A549 (cell line): ENCODE measurements at regions not wholly inside any gene's neighbourhood (a gene's known extent, or its start where the extent isn't known, plus 50 kb on each side); places are given as distances from the start of the nearest gene placed in this dataset.

ENCODE experiments used
- ATAC-seq, 2 experiments: fragments of 200-7000 bp in 1 of 2; fragments of >200 bp in 1 of 2; cut with Nextera tagmentation in 1 of 2; cut with Tn5 transposase in 1 of 2; 3 replicates each; pipeline versions ENCODE4 v1.8.0 to v1.9.1; 2018 to 2020; ENCODE audit warnings: mild to moderate bottlenecking in 1 of 2, moderate library complexity in 1 of 2
- CTCF ChIA-PET: fragments of 300-600 bp; sonication (Branson Sonifier 250); formaldehyde crosslinking; extraction: SDS; loops from one replicate; lab custom pipeline; 2021; ENCODE audit warnings: antibody characterized with exemption, inconsistent platforms; lab: Yijun Ruan, JAX
- POLR2A ChIA-PET: fragments of 350-600 bp; formaldehyde crosslinking; extraction: SDS; loops from one replicate; lab custom pipeline; 2021; ENCODE audit warnings: antibody characterized with exemption, inconsistent platforms; lab: Yijun Ruan, JAX
- DNase-seq, 2 experiments: peaks; one replicate each; pipeline versions ENCODE4 v3.0.0 to v3.0.0-alpha.2; 2011 to 2016; ENCODE audit warnings: low read depth in 1 of 2, low spot score in 1 of 2
- FAIRE-seq: peaks from 2 replicates; lab custom pipeline; 2011; peaks lifted over from hg19 to GRCh38; lab: Jason Lieb, UNC
- H3K27ac ChIP-seq, 2 experiments: fragments of >200 bp; sonication (Bioruptor Twin); formaldehyde crosslinking; 3 replicates each; pipeline ENCODE4 v1.5.1; 2016 to 2017
- H3K4me1 ChIP-seq: fragments of >200 bp; sonication (Bioruptor Twin); formaldehyde crosslinking; 3 replicates; pipeline ENCODE4 v1.6.1; 2016
- H3K4me2 ChIP-seq: fragments of >200 bp; sonication (Bioruptor Twin); formaldehyde crosslinking; 3 replicates; pipeline ENCODE4 v1.6.1; 2016
- H3K4me3 ChIP-seq: fragments of >200 bp; sonication (Bioruptor Twin); formaldehyde crosslinking; 3 replicates; pipeline ENCODE4 v1.5.1; 2016
- H3K9me3 ChIP-seq: fragments of >200 bp; sonication (Bioruptor Twin); formaldehyde crosslinking; 3 replicates; pipeline ENCODE4 v1.6.1; 2016
- BHLHE40 ChIP-seq: IDR thresholded peaks from 2 replicates; pipeline ENCODE4 v1.6.1; 2012; ENCODE audit warnings: low read depth, low read length, inconsistent platforms
- CEBPB ChIP-seq, 2 experiments: fragments of >200 bp in 1 of 2; sonication (Bioruptor Twin) in 1 of 2; formaldehyde crosslinking in 1 of 2; IDR thresholded peaks; 2 replicates each; pipeline ENCODE4 v1.6.1; 2012 to 2016
- EP300 ChIP-seq, 2 experiments: fragments of >200 bp; sonication (Bioruptor Twin); formaldehyde crosslinking; IDR thresholded peaks; 2 replicates in 1 of 2; 3 replicates in 1 of 2; pipeline ENCODE4 v1.6.1; 2016 to 2017
- ESRRA ChIP-seq: fragments of 150-350 bp; IDR thresholded peaks from 2 replicates; pipeline ENCODE4 v1.6.1; 2014; ENCODE audit warnings: mild to moderate bottlenecking, low read length, borderline replicate concordance
- HMGXB4 ChIP-seq: fragments of 250-450 bp; sonication (Bioruptor Pico); IDR thresholded peaks from 2 replicates; pipeline ENCODE4 v1.5.0; 2021; ENCODE audit warnings: mild to moderate bottlenecking, moderate library complexity, borderline replicate concordance
- JUN ChIP-seq, 2 experiments: fragments of >200 bp; sonication (Bioruptor Twin); formaldehyde crosslinking; IDR thresholded peaks; 2 replicates in 1 of 2; 3 replicates in 1 of 2; pipeline ENCODE4 v1.6.1; 2016 to 2017
- MAFK ChIP-seq: fragments of 450-650 bp; IDR thresholded peaks from 2 replicates; pipeline ENCODE4 v1.6.1; 2014; ENCODE audit not compliant: partially characterized antibody
- NR3C1 ChIP-seq: fragments of >200 bp; sonication (Bioruptor Twin); formaldehyde crosslinking; IDR thresholded peaks from 3 replicates; pipeline ENCODE4 v1.6.1; 2017
- POLR2A ChIP-seq: IDR thresholded peaks from 2 replicates; pipeline ENCODE4 v1.6.1; 2012; ENCODE audit warnings: mild to moderate bottlenecking, low read length
- ZNF302 ChIP-seq: fragments of 250-450 bp; sonication (Bioruptor Pico); IDR thresholded peaks from 2 replicates; pipeline ENCODE4 v1.9.0; 2021; ENCODE audit warnings: inconsistent platforms, mild to moderate bottlenecking, moderate library complexity
- WGBS: methylation state at CpG from one replicate; pipeline ENCODE4 v1.1.6; 2017; ENCODE audit errors: missing lambda C conversion rate; 5-methylcytosine and 5-hydroxymethylcytosine counted together
- TF ChIP-seq, protein P1 (sequence below): IDR thresholded peaks from 2 replicates; pipeline ENCODE4 v1.6.1; 2012
- TF ChIP-seq, protein P2 (sequence below): IDR thresholded peaks from 2 replicates; pipeline ENCODE4 v1.6.1; 2012
- TF ChIP-seq, protein P3 (sequence below): fragments of >200 bp; sonication (Bioruptor Twin); formaldehyde crosslinking; IDR thresholded peaks from 2 replicates; pipeline ENCODE4 v1.6.1; 2016
- TF ChIP-seq, protein P4 (sequence below): fragments of 200-600 bp; sonication (generic); IDR thresholded peaks from 2 replicates; pipeline ENCODE4 v1.6.1; 2016; ENCODE audit warnings: antibody characterized with exemption, mild to moderate bottlenecking, moderate library complexity

- Histone ChIP-seq H3K9me3 (no peaks in the 10 kb centered on the region), H3K4me1 (0 out of 3 replicates have a peak, but pooled peaks cover 7% of the 10 kb centered on the region), H3K27ac (no peak overlapping the region), H3K4me2 (no peak overlapping the region), H3K4me3 (no peak overlapping the region)
- FAIRE-seq (no peak), ATAC-seq (no peak), DNase-seq (no peak)
- TF ChIP-seq HMGXB4 (CRISPR knock-in tag) (no peak), EP300 (IDR thresholded peaks at IDR 0.05) (no peak), CEBPB (IDR thresholded peaks at IDR 0.05) (no peak), JUN (IDR thresholded peaks at IDR 0.05) (no peak), ESRRA (no peak)
- TF ChIP-seq, protein P1, sequence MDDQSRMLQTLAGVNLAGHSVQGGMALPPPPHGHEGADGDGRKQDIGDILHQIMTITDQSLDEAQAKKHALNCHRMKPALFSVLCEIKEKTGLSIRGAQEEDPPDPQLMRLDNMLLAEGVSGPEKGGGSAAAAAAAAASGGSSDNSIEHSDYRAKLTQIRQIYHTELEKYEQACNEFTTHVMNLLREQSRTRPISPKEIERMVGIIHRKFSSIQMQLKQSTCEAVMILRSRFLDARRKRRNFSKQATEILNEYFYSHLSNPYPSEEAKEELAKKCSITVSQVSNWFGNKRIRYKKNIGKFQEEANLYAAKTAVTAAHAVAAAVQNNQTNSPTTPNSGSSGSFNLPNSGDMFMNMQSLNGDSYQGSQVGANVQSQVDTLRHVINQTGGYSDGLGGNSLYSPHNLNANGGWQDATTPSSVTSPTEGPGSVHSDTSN, result no peak
- TF ChIP-seq, protein P2, sequence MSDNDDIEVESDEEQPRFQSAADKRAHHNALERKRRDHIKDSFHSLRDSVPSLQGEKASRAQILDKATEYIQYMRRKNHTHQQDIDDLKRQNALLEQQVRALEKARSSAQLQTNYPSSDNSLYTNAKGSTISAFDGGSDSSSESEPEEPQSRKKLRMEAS, result no peak
- TF ChIP-seq, protein P3, sequence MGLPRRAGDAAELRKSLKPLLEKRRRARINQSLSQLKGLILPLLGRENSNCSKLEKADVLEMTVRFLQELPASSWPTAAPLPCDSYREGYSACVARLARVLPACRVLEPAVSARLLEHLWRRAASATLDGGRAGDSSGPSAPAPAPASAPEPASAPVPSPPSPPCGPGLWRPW, result no peak
- ChIA-PET CTCF (interaction anchor here (2.0 kb wide), 1 partner anchor 39 kb away, joined by 5 read pairs; no protein-coding TSS in a partner anchor), POLR2A (no interaction called here)
- 25% methylated on average over 8 of the region's 8 CpGs for WGBS
These were observed 130.6 kb downstream of the WDR11 start for GRCh38 chr10:120981601-120982391.

- WGBS, result 34% methylated on average over 3 of the region's 3 CpGs
- POLR2A ChIA-PET, result no interaction called here
- ATAC-seq (no peak), DNase-seq (no peak), FAIRE-seq (no peak)
- Histone ChIP-seq H3K4me3 (no peak overlapping the region), H3K4me1 (0 out of 3 replicates have a peak, but pooled peaks cover 7% of the 10 kb centered on the region), H3K27ac (no peak overlapping the region), H3K9me3 (no peaks in the 10 kb centered on the region), H3K4me2 (no peak overlapping the region)
- TF ChIP-seq NR3C1 (no peak), EP300 (IDR thresholded peaks at IDR 0.05) (no peak), ZNF302 (CRISPR knock-in tag) (no peak), BHLHE40 (no peak), MAFK (no peak)
- CTCF ChIA-PET, result interaction anchor here (2.0 kb wide), 1 partner anchor 40 kb away, joined by 5 read pairs; no protein-coding TSS in a partner anchor
These were observed 131.3 kb downstream of the WDR11 start for GRCh38 chr10:120982507-120982906.

DNA sequence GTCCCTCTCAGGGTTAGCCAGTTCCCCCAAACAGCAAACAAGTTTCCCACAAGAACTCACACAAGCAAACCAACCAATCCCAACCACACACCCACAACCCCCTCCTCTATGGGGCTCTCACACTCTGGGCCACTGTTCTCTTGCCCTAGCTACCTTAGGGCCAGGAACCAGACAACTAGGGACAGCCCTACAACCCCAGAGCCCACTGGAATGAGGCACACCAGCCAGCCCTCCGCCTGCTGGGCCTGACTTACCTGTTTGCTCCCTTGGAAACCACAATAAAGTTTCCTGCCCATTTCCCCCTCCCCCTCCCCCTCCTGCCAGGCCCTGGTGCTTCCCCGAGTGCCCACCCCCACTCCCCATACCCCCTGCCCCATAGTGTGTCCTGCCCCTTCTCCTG, 132.6 kb downstream of the WDR11 start:
- FAIRE-seq (no peak), ATAC-seq (no peak), DNase-seq (no peak)
- Histone ChIP-seq H3K9me3 (no peaks in the 10 kb centered on the region), H3K4me3 (no peak overlapping the region), H3K4me1 (0 out of 3 replicates have a peak, but pooled peaks cover 3% of the 10 kb centered on the region), H3K4me2 (no peak overlapping the region), H3K27ac (no peak overlapping the region)
- WGBS, result 40% methylated on average over 1 of the region's 2 CpGs
- POLR2A ChIA-PET, result no interaction called here
- CTCF ChIA-PET, result no interaction called here
- no peak for TF ChIP-seq POLR2A

GRCh38 chr10:120984221-120984620, 133.1 kb downstream of the WDR11 start:
- Histone ChIP-seq H3K4me3 (no peak overlapping the region), H3K4me1 (0 out of 3 replicates have a peak, but pooled peaks cover 3% of the 10 kb centered on the region), H3K27ac (no peak overlapping the region), H3K9me3 (no peaks in the 10 kb centered on the region), H3K4me2 (no peak overlapping the region)
- FAIRE-seq (no peak), ATAC-seq (no peak), DNase-seq (no peak)
- CTCF ChIA-PET, result no interaction called here
- TF ChIP-seq, protein P4, sequence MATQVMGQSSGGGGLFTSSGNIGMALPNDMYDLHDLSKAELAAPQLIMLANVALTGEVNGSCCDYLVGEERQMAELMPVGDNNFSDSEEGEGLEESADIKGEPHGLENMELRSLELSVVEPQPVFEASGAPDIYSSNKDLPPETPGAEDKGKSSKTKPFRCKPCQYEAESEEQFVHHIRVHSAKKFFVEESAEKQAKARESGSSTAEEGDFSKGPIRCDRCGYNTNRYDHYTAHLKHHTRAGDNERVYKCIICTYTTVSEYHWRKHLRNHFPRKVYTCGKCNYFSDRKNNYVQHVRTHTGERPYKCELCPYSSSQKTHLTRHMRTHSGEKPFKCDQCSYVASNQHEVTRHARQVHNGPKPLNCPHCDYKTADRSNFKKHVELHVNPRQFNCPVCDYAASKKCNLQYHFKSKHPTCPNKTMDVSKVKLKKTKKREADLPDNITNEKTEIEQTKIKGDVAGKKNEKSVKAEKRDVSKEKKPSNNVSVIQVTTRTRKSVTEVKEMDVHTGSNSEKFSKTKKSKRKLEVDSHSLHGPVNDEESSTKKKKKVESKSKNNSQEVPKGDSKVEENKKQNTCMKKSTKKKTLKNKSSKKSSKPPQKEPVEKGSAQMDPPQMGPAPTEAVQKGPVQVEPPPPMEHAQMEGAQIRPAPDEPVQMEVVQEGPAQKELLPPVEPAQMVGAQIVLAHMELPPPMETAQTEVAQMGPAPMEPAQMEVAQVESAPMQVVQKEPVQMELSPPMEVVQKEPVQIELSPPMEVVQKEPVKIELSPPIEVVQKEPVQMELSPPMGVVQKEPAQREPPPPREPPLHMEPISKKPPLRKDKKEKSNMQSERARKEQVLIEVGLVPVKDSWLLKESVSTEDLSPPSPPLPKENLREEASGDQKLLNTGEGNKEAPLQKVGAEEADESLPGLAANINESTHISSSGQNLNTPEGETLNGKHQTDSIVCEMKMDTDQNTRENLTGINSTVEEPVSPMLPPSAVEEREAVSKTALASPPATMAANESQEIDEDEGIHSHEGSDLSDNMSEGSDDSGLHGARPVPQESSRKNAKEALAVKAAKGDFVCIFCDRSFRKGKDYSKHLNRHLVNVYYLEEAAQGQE, result no peak
- POLR2A ChIA-PET, result no interaction called here
- WGBS, result 94% methylated on average over 2 of the region's 4 CpGs
